H9 (cell line): ENCODE measurements at regions not wholly inside any gene's neighbourhood (a gene's known extent, or its start where the extent isn't known, plus 50 kb on each side); places are given as distances from the start of the nearest gene placed in this dataset.

ENCODE experiments used
- DNase-seq: peaks from one replicate; pipeline ENCODE4 v3.0.0-alpha.2; 2017
- H2AFZ ChIP-seq: one replicate; pipeline ENCODE4 v1.6.1; 2013; ENCODE audit warnings: mild to moderate bottlenecking, low read length, control low read depth, moderate library complexity
- H2AK5ac ChIP-seq: 2 replicates; pipeline ENCODE4 v1.6.1; 2013; ENCODE audit warnings: low read length, control low read depth, mixed read lengths; ENCODE audit not compliant: insufficient read length
- H2BK120ac ChIP-seq: one replicate; pipeline ENCODE4 v1.6.1; 2013; ENCODE audit warnings: low read depth, mild to moderate bottlenecking, low read length, control low read depth, inconsistent platforms; ENCODE audit not compliant: poor library complexity, severe bottlenecking
- H2BK12ac ChIP-seq: 2 replicates; pipeline ENCODE4 v1.6.1; 2013; ENCODE audit warnings: low read length, control low read depth, mixed read lengths, low read depth; ENCODE audit not compliant: insufficient read length
- H2BK15ac ChIP-seq: 2 replicates; pipeline ENCODE4 v1.6.1; 2013; ENCODE audit warnings: low read depth, low read length, control low read depth
- H2BK20ac ChIP-seq: one replicate; pipeline ENCODE4 v1.6.1; 2013; ENCODE audit warnings: low read depth, mild to moderate bottlenecking, low read length, control low read depth, inconsistent platforms; ENCODE audit not compliant: poor library complexity, severe bottlenecking
- H2BK5ac ChIP-seq: 2 replicates; pipeline ENCODE4 v1.6.1; 2013; ENCODE audit warnings: low read length, control low read depth, mixed read lengths; ENCODE audit not compliant: insufficient read length
- H3K14ac ChIP-seq: 2 replicates; pipeline ENCODE4 v1.6.1; 2013; ENCODE audit warnings: low read length, control low read depth; ENCODE audit not compliant: insufficient read depth
- H3K18ac ChIP-seq: 2 replicates; pipeline ENCODE4 v1.6.1; 2013; ENCODE audit warnings: low read depth, mild to moderate bottlenecking, mixed read lengths, low read length, control low read depth; ENCODE audit not compliant: insufficient read length
- H3K23ac ChIP-seq: 2 replicates; pipeline ENCODE4 v1.6.1; 2013; ENCODE audit warnings: low read length, control low read depth, mixed read lengths, low read depth; ENCODE audit not compliant: insufficient read length
- H3K23me2 ChIP-seq: 2 replicates; pipeline ENCODE4 v1.6.1; 2013; ENCODE audit warnings: low read depth, mild to moderate bottlenecking, mixed read lengths, low read length, control low read depth; ENCODE audit not compliant: insufficient read length, poor library complexity, severe bottlenecking
- H3K27ac ChIP-seq: 2 replicates; pipeline ENCODE4 v1.5.1; 2013; ENCODE audit warnings: low read length, control low read depth, mixed read lengths, low read depth; ENCODE audit not compliant: insufficient read length
- H3K27me3 ChIP-seq: 2 replicates; pipeline ENCODE4 v1.6.1; 2013; ENCODE audit warnings: low read length, control low read depth, inconsistent platforms; ENCODE audit not compliant: insufficient read depth
- H3K4ac ChIP-seq: 2 replicates; pipeline ENCODE4 v1.6.1; 2013; ENCODE audit warnings: low read depth, mild to moderate bottlenecking, control low read depth, inconsistent platforms, low read length, moderate library complexity
- H3K4me1 ChIP-seq: 2 replicates; pipeline ENCODE4 v1.6.1; 2013; ENCODE audit warnings: low read length, control low read depth, inconsistent platforms; ENCODE audit not compliant: insufficient read depth
- H3K4me2 ChIP-seq: 2 replicates; pipeline ENCODE4 v1.6.1; 2013; ENCODE audit warnings: low read length, control low read depth, mixed read lengths; ENCODE audit not compliant: insufficient read length, insufficient read depth
- H3K56ac ChIP-seq: 2 replicates; pipeline ENCODE4 v1.6.1; 2013; ENCODE audit warnings: low read depth, mild to moderate bottlenecking, mixed read lengths, low read length, control low read depth; ENCODE audit not compliant: insufficient read length
- H3K79me1 ChIP-seq: 2 replicates; pipeline ENCODE4 v1.6.1; 2013; ENCODE audit warnings: low read depth, mild to moderate bottlenecking, moderate library complexity, low read length, control low read depth, inconsistent platforms; ENCODE audit not compliant: insufficient read depth, poor library complexity, severe bottlenecking
- H3K79me2 ChIP-seq: 2 replicates; pipeline ENCODE4 v1.6.1; 2013; ENCODE audit warnings: low read length, control low read depth, inconsistent platforms; ENCODE audit not compliant: insufficient read depth
- H3K9ac ChIP-seq: 2 replicates; pipeline ENCODE4 v1.6.1; 2013; ENCODE audit warnings: low read length, control low read depth, mixed read lengths; ENCODE audit not compliant: insufficient read length; ENCODE audit errors: extremely low read depth
- H3K9me3 ChIP-seq: one replicate; pipeline ENCODE4 v1.6.1; 2013; ENCODE audit warnings: low read depth, low read length, inconsistent platforms; ENCODE audit not compliant: control insufficient read depth
- H3T11ph ChIP-seq: one replicate; pipeline ENCODE4 v1.6.1; 2013; ENCODE audit warnings: mild to moderate bottlenecking, low read length, control low read depth, inconsistent platforms
- H4K20me1 ChIP-seq: one replicate; pipeline ENCODE4 v1.6.1; 2013; ENCODE audit not compliant: control insufficient read depth, insufficient read length, insufficient read depth
- H4K5ac ChIP-seq: 2 replicates; pipeline ENCODE4 v1.6.1; 2013; ENCODE audit warnings: low read depth, mild to moderate bottlenecking, mixed read lengths, low read length, control low read depth; ENCODE audit not compliant: insufficient read length
- H4K8ac ChIP-seq: replicated peaks from 2 replicates; pipeline ENCODE4 v1.6.1; 2013; ENCODE audit warnings: low read length, control low read depth, mixed read lengths, low read depth; ENCODE audit not compliant: insufficient read length
- H4K91ac ChIP-seq: 2 replicates; pipeline ENCODE4 v1.6.1; 2013; ENCODE audit warnings: low read depth, mild to moderate bottlenecking, moderate library complexity, mixed read lengths, low read length, control low read depth; ENCODE audit not compliant: insufficient read length
- H3K27ac Mint-ChIP-seq, 3 experiments: 2 replicates in 2 of 3; 3 replicates in 1 of 3; pipeline ENCODE4 v1.8.0; 2020 to 2021; ENCODE audit warnings: mixed read lengths in 3 of 3, mild to moderate bottlenecking in 1 of 3, moderate library complexity in 1 of 3
- H3K27me3 Mint-ChIP-seq: 2 replicates; pipeline ENCODE4 v1.8.0; 2021; ENCODE audit warnings: low read depth, mild to moderate bottlenecking, moderate library complexity, mixed read lengths
- H3K36me3 Mint-ChIP-seq, 3 experiments: 2 replicates in 2 of 3; 3 replicates in 1 of 3; pipeline ENCODE4 v1.8.0; 2020 to 2021; ENCODE audit warnings: low read depth in 3 of 3, mixed read lengths in 3 of 3; ENCODE audit not compliant: insufficient read depth in 1 of 3
- H3K4me1 Mint-ChIP-seq, 2 experiments: 2 replicates each; pipeline ENCODE4 v1.8.0; 2020; ENCODE audit warnings: mixed read lengths in 2 of 2
- H3K4me3 Mint-ChIP-seq, 2 experiments: 2 replicates in 1 of 2; 3 replicates in 1 of 2; pipeline ENCODE4 v1.8.0; 2020 to 2021; ENCODE audit warnings: mild to moderate bottlenecking in 2 of 2, mixed read lengths in 2 of 2, moderate library complexity in 1 of 2
- H3K9me3 Mint-ChIP-seq, 2 experiments: 2 replicates in 1 of 2; 3 replicates in 1 of 2; pipeline ENCODE4 v1.8.0; 2020; ENCODE audit warnings: mild to moderate bottlenecking in 2 of 2, mixed read lengths in 2 of 2, moderate library complexity in 1 of 2
- WGBS: extraction: QIAGEN DNeasy Blood & Tissue Kit; methylation state at CpG from one replicate; pipeline ENCODE4 v1.1.7; 2013; ENCODE audit warnings: missing lambda C conversion rate, low lambda C conversion rate, mixed read lengths; ENCODE audit not compliant: insufficient read length; ENCODE audit errors: extremely low coverage; 5-methylcytosine and 5-hydroxymethylcytosine counted together
- TF ChIP-seq, protein P1 (sequence below): fragments of 200-600 bp; sonication (generic); conservative IDR thresholded peaks from 3 replicates; pipeline ENCODE4 v1.8.0; 2021; ENCODE audit warnings: antibody characterized with exemption, mild to moderate bottlenecking

DNA sequence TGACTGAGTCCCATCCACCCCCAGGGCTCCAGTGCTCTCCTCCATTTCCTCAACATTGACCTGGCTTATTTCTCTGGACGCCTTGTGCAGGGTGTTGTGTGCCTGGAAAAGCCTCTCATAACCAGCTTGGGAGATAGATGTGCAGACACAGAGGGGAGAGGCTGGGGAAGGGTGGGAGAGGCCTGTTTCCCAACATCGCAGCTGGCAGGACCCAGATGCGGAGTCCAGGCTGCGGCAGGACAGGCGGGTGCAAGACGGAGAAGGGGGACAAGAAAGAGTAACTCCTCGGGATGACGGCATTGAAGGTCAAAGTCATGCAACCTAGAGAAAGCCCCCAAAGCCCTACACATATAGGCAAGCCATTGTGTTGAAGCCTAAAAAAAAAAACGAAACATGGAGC lies 54.1 kb upstream of the ANTXRL start:
- Mint-ChIP-seq H3K4me1 (peaks cover 7 to 10% of the 10 kb centered on the region in 2 experiments; a peak in 1 of 4 replicates), H3K9me3 (no peaks in the 10 kb centered on the region; a peak in 3 of 5 replicates), H3K36me3 (no peaks in the 10 kb centered on the region), H3K4me3 (no peak overlapping the region), H3K27ac (no peak overlapping the region), H3K27me3 (peaks cover 5% of the 10 kb centered on the region; the same call in 1 of the 2 replicates)
- H2BK15ac ChIP-seq = no peak overlapping the region
- no peak overlapping the region for H2BK12ac ChIP-seq
- H3K4me2 ChIP-seq = no peak overlapping the region
- no peaks in the 10 kb centered on the region for H3K23me2 ChIP-seq
- no peak overlapping the region for H2AFZ ChIP-seq
- no peak overlapping the region for H2AK5ac ChIP-seq
- DNase-seq = peak; percentile 10
- H3K79me2 ChIP-seq = no peaks in the 10 kb centered on the region
- H3K4me1 ChIP-seq = no peaks in the 10 kb centered on the region
- H4K8ac ChIP-seq = no peak overlapping the region
- no peak overlapping the region for H3K56ac ChIP-seq
- no peaks in the 10 kb centered on the region for H4K20me1 ChIP-seq
- no peak overlapping the region for H3K14ac ChIP-seq
- TF ChIP-seq, protein P1, sequence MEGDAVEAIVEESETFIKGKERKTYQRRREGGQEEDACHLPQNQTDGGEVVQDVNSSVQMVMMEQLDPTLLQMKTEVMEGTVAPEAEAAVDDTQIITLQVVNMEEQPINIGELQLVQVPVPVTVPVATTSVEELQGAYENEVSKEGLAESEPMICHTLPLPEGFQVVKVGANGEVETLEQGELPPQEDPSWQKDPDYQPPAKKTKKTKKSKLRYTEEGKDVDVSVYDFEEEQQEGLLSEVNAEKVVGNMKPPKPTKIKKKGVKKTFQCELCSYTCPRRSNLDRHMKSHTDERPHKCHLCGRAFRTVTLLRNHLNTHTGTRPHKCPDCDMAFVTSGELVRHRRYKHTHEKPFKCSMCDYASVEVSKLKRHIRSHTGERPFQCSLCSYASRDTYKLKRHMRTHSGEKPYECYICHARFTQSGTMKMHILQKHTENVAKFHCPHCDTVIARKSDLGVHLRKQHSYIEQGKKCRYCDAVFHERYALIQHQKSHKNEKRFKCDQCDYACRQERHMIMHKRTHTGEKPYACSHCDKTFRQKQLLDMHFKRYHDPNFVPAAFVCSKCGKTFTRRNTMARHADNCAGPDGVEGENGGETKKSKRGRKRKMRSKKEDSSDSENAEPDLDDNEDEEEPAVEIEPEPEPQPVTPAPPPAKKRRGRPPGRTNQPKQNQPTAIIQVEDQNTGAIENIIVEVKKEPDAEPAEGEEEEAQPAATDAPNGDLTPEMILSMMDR = no peak
- no peak overlapping the region for H3T11ph ChIP-seq
- no peak overlapping the region for H4K5ac ChIP-seq
- H4K91ac ChIP-seq = no peak overlapping the region
- H2BK20ac ChIP-seq = no peak overlapping the region
- no peaks in the 10 kb centered on the region for H3K79me1 ChIP-seq
- no peak overlapping the region for H3K27ac ChIP-seq
- H3K4ac ChIP-seq = no peak overlapping the region
- no CpG with 5 or more reads among the region's 9 CpGs for WGBS
- no peak overlapping the region for H3K9ac ChIP-seq
- no peaks in the 10 kb centered on the region for H3K9me3 ChIP-seq
- H2BK120ac ChIP-seq = no peak overlapping the region
- no peak overlapping the region for H3K23ac ChIP-seq
- H3K27me3 ChIP-seq = no peaks in the 10 kb centered on the region
- no peak overlapping the region for H2BK5ac ChIP-seq
- H3K18ac ChIP-seq = no peak overlapping the region
